Transverse colon (tissue), 4 donors: ENCODE measurements at regions not wholly inside any gene's neighbourhood (a gene's known extent, or its start where the extent isn't known, plus 50 kb on each side); places are given as distances from the start of the nearest gene placed in this dataset.
"Not testable (repeated sequence)": the region's sequence is repeated elsewhere in the genome, so short reads cannot be mapped to it uniquely, and the experiment has no call there.

ENCODE experiments used
- DNase-seq: peaks from one replicate; pipeline ENCODE4 v3.0.0-alpha.2; 2019
- H3K27ac ChIP-seq, 4 donors: fragments of 200-600 bp; sonication (generic); 2 replicates each; pipeline ENCODE4 v1.5.1; 2016 to 2018; ENCODE audit warnings: inconsistent platforms in 4 of 4
- H3K27me3 ChIP-seq: fragments of 200-600 bp; sonication (generic); 2 replicates; pipeline ENCODE4 v1.5.1; 2017; ENCODE audit warnings: inconsistent platforms
- H3K36me3 ChIP-seq, 4 donors: fragments of 200-600 bp; sonication (generic); 2 replicates each; pipeline ENCODE4 v1.5.1; 2017 to 2019; ENCODE audit warnings: inconsistent platforms in 4 of 4
- H3K4me1 ChIP-seq, 4 donors: fragments of 200-600 bp; sonication (generic); 2 replicates each; pipeline ENCODE4 v1.5.1; 2017 to 2020; ENCODE audit warnings: inconsistent platforms in 4 of 4
- H3K4me3 ChIP-seq, 4 donors: fragments of 200-600 bp; sonication (generic); 1 replicate in 1 of 4; 2 replicates in 3 of 4; pipeline versions ENCODE4 v1.5.1 to v1.6.1; 2017 to 2019; ENCODE audit warnings: inconsistent platforms in 4 of 4
- H3K9me3 ChIP-seq, 2 donors: fragments of 200-600 bp; sonication (generic); 2 replicates each; pipeline ENCODE4 v1.5.1; 2017 to 2019; ENCODE audit warnings: inconsistent platforms in 2 of 2
- CTCF ChIP-seq, 5 experiments: fragments of 200-600 bp in 3 of 5; fragments of 450-650 bp in 2 of 5; sonication (generic) in 3 of 5; IDR thresholded peaks; 1 replicate in 2 of 5; 2 replicates in 3 of 5; pipeline ENCODE4 v1.5.1; 2016 to 2017; ENCODE audit warnings: antibody characterized with exemption in 5 of 5, inconsistent platforms in 3 of 5, mild to moderate bottlenecking in 2 of 5, moderate library complexity in 1 of 5
- EP300 ChIP-seq: sonication (generic); formaldehyde crosslinking; IDR thresholded peaks from one replicate; pipeline ENCODE4 v1.6.1; 2017; ENCODE audit warnings: antibody characterized with exemption, low read depth
- POLR2A ChIP-seq: fragments of 450-650 bp; IDR thresholded peaks from one replicate; pipeline ENCODE4 v1.6.1; 2016; ENCODE audit warnings: antibody characterized with exemption, mild to moderate bottlenecking, moderate library complexity
- POLR2AphosphoS5 ChIP-seq, 3 donors: sonication (generic); formaldehyde crosslinking; IDR thresholded peaks; one replicate each; pipeline ENCODE4 v1.6.1; 2016; ENCODE audit warnings: antibody characterized with exemption in 3 of 3
- WGBS, 2 donors: methylation state at CpG; one replicate each; pipeline ENCODE4 v1.1.5; 2018; ENCODE audit warnings: low coverage in 1 of 2; 5-methylcytosine and 5-hydroxymethylcytosine counted together
- in situ Hi-C, 4 donors: fragments of 200-750 bp; cut with MboI; loops; one replicate each; pipeline versions ENCODE4 v1.15.0 to v1.15.1; 2017; ENCODE audit warnings: low sequenced_read_pairs in 3 of 4, low pct_ligation_motif_present in 1 of 4, low pct_unique_long_range_greater_than_20kb in 1 of 4
- intact Hi-C: fragments of 100-400 bp; cut with DNase I; formaldehyde crosslinking; loops from one replicate; pipeline ENCODE4 v1.15.1; 2023; ENCODE audit warnings: low total_unique reads

- H3K27ac ChIP-seq, result no peak overlapping the region
- H3K4me1 ChIP-seq, result no peaks in the 10 kb centered on the region
- intact Hi-C loops (no loop called here), in situ Hi-C loops (no loop called here)
- H3K4me3 ChIP-seq, result no peak overlapping the region
- 67 to 70% methylated on average over 5 of the region's 5 CpGs for WGBS, 2 donors
- H3K27me3 ChIP-seq, result peaks cover 7% of the 10 kb centered on the region
- no peaks in the 10 kb centered on the region for H3K36me3 ChIP-seq
- no peaks in the 10 kb centered on the region for H3K9me3 ChIP-seq
- no peak for DNase-seq
- TF ChIP-seq POLR2AphosphoS5 (IDR thresholded peaks at IDR 0.05) (no peak), EP300 (no peak), CTCF (IDR thresholded peaks at IDR 0.05) (no peak), POLR2A (no peak)
Measured at GRCh38 chr15:20643024-20643770, 101.6 kb upstream of the GOLGA6L6 start.

GRCh38 chr15:20642054-20642767 is 100.6 kb upstream of the GOLGA6L6 start:
- intact Hi-C loops, result no loop called here
- in situ Hi-C loops, result no loop called here

GRCh38 chr15:20640427-20640826 is 98.8 kb upstream of the GOLGA6L6 start:
- intact Hi-C loops, DNase-seq, H3K4me1 ChIP-seq, H3K36me3 ChIP-seq, H3K9me3 ChIP-seq, H3K27ac ChIP-seq, H3K27me3 ChIP-seq, H3K4me3 ChIP-seq, in situ Hi-C loops: not testable (repeated sequence)
- 7% methylated on average over 3 of the region's 5 CpGs; no CpG with 5 or more reads in 1 of the 2 donors for WGBS, 2 donors

More at GRCh38 chr15:20642054-20642767, 100.6 kb upstream of the GOLGA6L6 start:
- Histone ChIP-seq H3K9me3 (no peaks in the 10 kb centered on the region), H3K27me3 (peaks cover 7% of the 10 kb centered on the region), H3K4me1 (no peaks in the 10 kb centered on the region), H3K27ac (no peak overlapping the region), H3K4me3 (no peak overlapping the region), H3K36me3 (no peaks in the 10 kb centered on the region)
- TF ChIP-seq CTCF (IDR thresholded peaks at IDR 0.05), result no peak
- TF ChIP-seq POLR2AphosphoS5 (IDR thresholded peaks at IDR 0.05), result no peak
- TF ChIP-seq POLR2A, result no peak
- TF ChIP-seq EP300, result no peak
- 54 to 57% methylated on average over 6 of the region's 6 CpGs for whole genome bisulfite sequencing, 2 donors
- no peak for DNase-seq

GRCh38 chr15:20639224-20639623 is 97.6 kb upstream of the GOLGA6L6 start:
- not testable (repeated sequence) for H3K36me3 ChIP-seq

GRCh38 chr15:20637499-20637898 is 95.9 kb upstream of the GOLGA6L6 start:
- H3K27me3 ChIP-seq, intact Hi-C loops, H3K4me1 ChIP-seq, H3K9me3 ChIP-seq, H3K27ac ChIP-seq, DNase-seq, in situ Hi-C loops, H3K36me3 ChIP-seq, H3K4me3 ChIP-seq: not testable (repeated sequence)
- 50% methylated on average over 2 of the region's 3 CpGs; no CpG with 5 or more reads in 1 of the 2 donors for WGBS, 2 donors

More at GRCh38 chr15:20639224-20639623, 97.6 kb upstream of the GOLGA6L6 start:
- WGBS, 2 donors, result no CpG with 5 or more reads among the region's 5 CpGs
- H3K27ac ChIP-seq, H3K4me1 ChIP-seq, DNase-seq, H3K27me3 ChIP-seq, H3K9me3 ChIP-seq, intact Hi-C loops, in situ Hi-C loops, H3K4me3 ChIP-seq: not testable (repeated sequence)

- H3K4me1 ChIP-seq, H3K36me3 ChIP-seq, H3K9me3 ChIP-seq, H3K27ac ChIP-seq, DNase-seq, in situ Hi-C loops, intact Hi-C loops, H3K4me3 ChIP-seq, H3K27me3 ChIP-seq: not testable (repeated sequence)
- 89% methylated on average over 4 of the region's 5 CpGs; no CpG with 5 or more reads in 1 of the 2 donors for WGBS, 2 donors
Measured at GRCh38 chr15:20629526-20629925, 87.9 kb upstream of the GOLGA6L6 start.

- H3K36me3 ChIP-seq, in situ Hi-C loops, H3K9me3 ChIP-seq, intact Hi-C loops, H3K4me3 ChIP-seq, H3K27me3 ChIP-seq, H3K27ac ChIP-seq, H3K4me1 ChIP-seq, DNase-seq: not testable (repeated sequence)
- WGBS, 2 donors, result no CpG with 5 or more reads among the region's 30 CpGs
Measured at GRCh38 chr15:20628538-20628937, 86.9 kb upstream of the GOLGA6L6 start.

GRCh38 chr15:20625469-20625868 is 83.9 kb upstream of the GOLGA6L6 start:
- H3K36me3 ChIP-seq, intact Hi-C loops, H3K4me3 ChIP-seq, H3K9me3 ChIP-seq, H3K4me1 ChIP-seq, H3K27ac ChIP-seq, in situ Hi-C loops, H3K27me3 ChIP-seq, DNase-seq: not testable (repeated sequence)
- 41 to 61% methylated on average over 3 to 4 of the region's 7 CpGs for WGBS, 2 donors
